Activated B cell treated with CpG ODN at 0.5 μM for 24 hours (primary cell): ENCODE measurements at regions not wholly inside any gene's neighbourhood (a gene's known extent, or its start where the extent isn't known, plus 50 kb on each side); places are given as distances from the start of the nearest gene placed in this dataset.
"Not testable (repeated sequence)": the region's sequence is repeated elsewhere in the genome, so short reads cannot be mapped to it uniquely, and the experiment has no call there.

ENCODE experiments used
- ATAC-seq: fragments of 200-7000 bp; cut with Tn5 transposase; one replicate; pipeline ENCODE4 v1.10.0; 2021; ENCODE audit warnings: low read depth, mild to moderate bottlenecking, moderate library complexity
- CTCF ChIA-PET: fragments of 350-600 bp; sonication (Branson Sonifier 250); formaldehyde crosslinking; loops from one replicate; lab custom pipeline; 2021; ENCODE audit warnings: antibody characterized with exemption; lab: Charles Lee
- POLR2A ChIA-PET: fragments of 350-600 bp; sonication (Branson Sonifier 250); formaldehyde crosslinking; loops from one replicate; lab custom pipeline; 2021; ENCODE audit warnings: antibody characterized with exemption; lab: Charles Lee
- DNase-seq: peaks from one replicate; pipeline ENCODE4 v3.0.0; 2022
- H3K27ac Mint-ChIP-seq: one replicate; pipeline ENCODE4 v1.8.0; 2020; ENCODE audit warnings: mixed read lengths
- H3K27me3 Mint-ChIP-seq: one replicate; pipeline ENCODE4 v1.8.0; 2021; ENCODE audit warnings: mixed read lengths
- H3K36me3 Mint-ChIP-seq: one replicate; pipeline ENCODE4 v1.8.0; 2021; ENCODE audit warnings: low read depth, mixed read lengths
- H3K4me1 Mint-ChIP-seq: one replicate; pipeline ENCODE4 v1.8.0; 2021; ENCODE audit warnings: mixed read lengths
- H3K4me3 Mint-ChIP-seq: one replicate; pipeline ENCODE4 v1.8.0; 2020; ENCODE audit warnings: mild to moderate bottlenecking, mixed read lengths
- H3K9me3 Mint-ChIP-seq: one replicate; pipeline ENCODE4 v1.8.0; 2020; ENCODE audit warnings: mixed read lengths
- CTCF ChIP-seq: fragments of 200-600 bp; IDR thresholded peaks from one replicate; pipeline ENCODE4 v1.8.0; 2022; ENCODE audit warnings: antibody characterized with exemption, mild to moderate bottlenecking
- intact Hi-C: fragments of 100-400 bp; cut with micrococcal nuclease; formaldehyde crosslinking; loops from one replicate; pipeline ENCODE4 v1.15.1; 2024

- no peak overlapping the region for H3K27ac Mint-ChIP-seq
- POLR2A ChIA-PET = no interaction called here
- H3K9me3 Mint-ChIP-seq = no peaks in the 10 kb centered on the region
- no peak for TF ChIP-seq CTCF
- H3K36me3 Mint-ChIP-seq = no peaks in the 10 kb centered on the region
- CTCF ChIA-PET = interaction anchor here (0.9 to 1.1 kb wide), 2 partner anchors 33 to 40 kb away, joined by 3 read pairs; no protein-coding TSS in a partner anchor
- DNase-seq = no peak
- no peak overlapping the region for H3K4me3 Mint-ChIP-seq
- H3K27me3 Mint-ChIP-seq = no peaks in the 10 kb centered on the region
- no peak for ATAC-seq
- intact Hi-C loops = no loop called here
- peaks cover 14% of the 10 kb centered on the region for H3K4me1 Mint-ChIP-seq
Observed at GRCh38 chr2:88913280-88913679, 221.8 kb downstream of the RPIA start.

- peaks cover 8% of the 10 kb centered on the region for H3K4me1 Mint-ChIP-seq
- intact Hi-C loops = loop anchor here (1.0 to 2.0 kb wide), 3 partner anchors 14 to 45 kb away; no protein-coding TSS in a partner anchor
- H3K9me3 Mint-ChIP-seq = no peaks in the 10 kb centered on the region
- ATAC-seq (no peak), DNase-seq (no peak)
- CTCF ChIA-PET = interaction anchor here (0.6 to 1.6 kb wide), 15 partner anchors 9 to 176 kb away, joined by 3 to 22 read pairs (median 4); no protein-coding TSS in a partner anchor
- POLR2A ChIA-PET = no interaction called here
- H3K36me3 Mint-ChIP-seq = no peaks in the 10 kb centered on the region
- no peak for TF ChIP-seq CTCF
- H3K27me3 Mint-ChIP-seq = no peaks in the 10 kb centered on the region
- H3K27ac Mint-ChIP-seq = no peak overlapping the region
- no peak overlapping the region for H3K4me3 Mint-ChIP-seq
Observed at GRCh38 chr2:88919087-88919738, 227.7 kb downstream of the RPIA start.

- H3K27ac Mint-ChIP-seq, H3K9me3 Mint-ChIP-seq, H3K4me3 Mint-ChIP-seq, H3K4me1 Mint-ChIP-seq, intact Hi-C loops, H3K27me3 Mint-ChIP-seq, ATAC-seq, DNase-seq, POLR2A ChIA-PET, H3K36me3 Mint-ChIP-seq: not testable (repeated sequence)
- CTCF ChIA-PET = interaction anchor here (2.0 kb wide), 1 partner anchor 40 kb away, joined by 8 read pairs; no protein-coding TSS in a partner anchor
Observed at GRCh38 chr2:88920399-88920798, 228.9 kb downstream of the RPIA start.

GRCh38 chr2:88924533-88924932 is 233.1 kb downstream of the RPIA start:
- no peaks in the 10 kb centered on the region for H3K27me3 Mint-ChIP-seq
- ChIA-PET POLR2A (no interaction called here), CTCF (no interaction called here)
- no peaks in the 10 kb centered on the region for H3K9me3 Mint-ChIP-seq
- no peaks in the 10 kb centered on the region for H3K4me1 Mint-ChIP-seq
- TF ChIP-seq CTCF = no peak
- no peak overlapping the region for H3K4me3 Mint-ChIP-seq
- ATAC-seq = no peak
- no peak overlapping the region for H3K27ac Mint-ChIP-seq
- no peaks in the 10 kb centered on the region for H3K36me3 Mint-ChIP-seq
- DNase-seq = no peak
- intact Hi-C loops = no loop called here

- Mint-ChIP-seq H3K9me3 (no peaks in the 10 kb centered on the region), H3K4me1 (no peaks in the 10 kb centered on the region), H3K27ac (no peak overlapping the region), H3K4me3 (no peak overlapping the region), H3K27me3 (no peaks in the 10 kb centered on the region), H3K36me3 (no peaks in the 10 kb centered on the region)
- intact Hi-C loops = no loop called here
- DNase-seq (no peak), ATAC-seq (no peak)
- POLR2A ChIA-PET = no interaction called here
- no peak for TF ChIP-seq CTCF
- CTCF ChIA-PET = no interaction called here
Observed at GRCh38 chr2:88925770-88926462, 234.4 kb downstream of the RPIA start.
